ENCODE measurements at regions not wholly inside any gene's neighbourhood (a gene's known extent, or its start where the extent isn't known, plus 50 kb on each side); places are given as distances from the start of the nearest gene placed in this dataset.

DNA sequence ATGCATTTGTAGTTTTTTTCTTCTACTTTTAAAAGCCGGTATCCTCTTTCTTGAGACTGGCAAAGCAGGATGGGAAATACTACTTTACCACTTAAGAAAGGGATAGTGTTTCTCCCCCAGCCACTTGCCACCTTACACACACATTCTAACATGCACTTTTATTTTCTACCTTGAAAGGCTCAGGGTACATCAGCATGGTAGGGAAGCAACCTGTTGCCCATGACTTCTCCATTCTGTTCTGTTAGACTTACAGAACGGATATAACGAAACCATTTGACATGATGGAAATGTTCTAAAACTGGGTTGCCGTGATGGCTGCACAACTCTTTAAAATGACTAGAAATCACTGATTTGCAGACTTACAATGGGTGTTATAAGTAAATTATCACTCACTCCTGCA lies 405.5 kb downstream of the SHQ1 start:
- no peak overlapping the region for H3K4me3 ChIP-seq (ENCODE audit: insufficient read depth, low read depth, low read length)
- no peak overlapping the region for H3K27ac ChIP-seq (ENCODE audit: insufficient read depth, low read depth, low read length, poor library complexity, severe bottlenecking)
- H3K4me1 ChIP-seq (ENCODE audit: control insufficient read depth, insufficient read depth, low read length): peaks cover 10% of the 10 kb centered on the region
- WGBS, 2 experiments: 97 to 98% methylated on average over 4 of the region's 4 CpGs
- peaks cover 3% of the 10 kb centered on the region for H3K36me3 ChIP-seq (ENCODE audit: control insufficient read depth, insufficient read depth, low read length)
- peaks cover 5% of the 10 kb centered on the region for H3K27me3 ChIP-seq (ENCODE audit: control insufficient read depth, insufficient read depth, low read length, poor library complexity, severe bottlenecking)
- H3K9me3 ChIP-seq (ENCODE audit: control insufficient read depth, low read length): no peaks in the 10 kb centered on the region

DNA sequence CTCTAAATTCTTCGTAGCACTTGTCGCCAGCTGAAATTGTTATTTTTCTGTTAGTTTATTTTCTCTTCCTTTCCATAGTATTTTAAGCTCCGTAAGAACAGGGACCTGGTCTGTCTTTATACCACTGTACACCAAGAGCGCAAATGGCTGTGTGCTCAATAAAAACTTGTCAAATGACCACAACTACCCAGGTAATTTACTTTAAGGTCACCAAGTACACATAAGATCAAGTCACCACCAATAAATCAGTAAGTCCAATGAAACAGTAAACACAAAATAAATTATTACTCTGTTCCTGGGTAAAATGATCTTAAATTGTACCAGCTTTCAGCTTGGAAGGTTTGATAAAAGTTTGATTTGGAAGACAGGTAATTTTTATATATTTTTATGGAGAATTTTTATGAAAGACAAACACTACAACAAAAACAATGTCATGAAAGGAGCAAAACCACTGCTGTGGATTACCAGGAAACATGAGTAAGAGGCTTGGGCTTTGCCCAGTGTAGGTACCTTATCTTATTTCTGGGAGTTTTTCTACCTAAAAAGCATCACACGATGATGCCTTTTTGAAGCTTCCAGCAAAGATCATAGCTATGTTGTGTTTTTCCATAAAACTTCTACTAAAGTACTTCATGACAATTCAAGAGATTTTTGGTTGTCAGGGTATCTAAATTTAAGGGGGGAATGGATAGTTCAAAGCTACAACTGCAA lies 406.8 kb downstream of the SHQ1 start:
- WGBS, 2 experiments: 78 to 96% methylated on average over 4 to 5 of the region's 5 CpGs
- Histone ChIP-seq H3K27me3 (ENCODE audit: control insufficient read depth, insufficient read depth, low read length, poor library complexity, severe bottlenecking) (no peaks in the 10 kb centered on the region), H3K4me1 (ENCODE audit: control insufficient read depth, insufficient read depth, low read length) (peaks cover 10% of the 10 kb centered on the region), H3K9me3 (ENCODE audit: control insufficient read depth, low read length) (no peaks in the 10 kb centered on the region), H3K27ac (ENCODE audit: insufficient read depth, low read depth, low read length, poor library complexity, severe bottlenecking) (no peak overlapping the region), H3K36me3 (ENCODE audit: control insufficient read depth, insufficient read depth, low read length) (peaks cover 3% of the 10 kb centered on the region), H3K4me3 (ENCODE audit: insufficient read depth, low read depth, low read length) (no peak overlapping the region)

GRCh38 chr3:72440491-72440890 lies 407.8 kb downstream of the SHQ1 start:
- 92 to 98% methylated on average over 4 of the region's 4 CpGs for whole genome bisulfite sequencing, 2 experiments

DNA sequence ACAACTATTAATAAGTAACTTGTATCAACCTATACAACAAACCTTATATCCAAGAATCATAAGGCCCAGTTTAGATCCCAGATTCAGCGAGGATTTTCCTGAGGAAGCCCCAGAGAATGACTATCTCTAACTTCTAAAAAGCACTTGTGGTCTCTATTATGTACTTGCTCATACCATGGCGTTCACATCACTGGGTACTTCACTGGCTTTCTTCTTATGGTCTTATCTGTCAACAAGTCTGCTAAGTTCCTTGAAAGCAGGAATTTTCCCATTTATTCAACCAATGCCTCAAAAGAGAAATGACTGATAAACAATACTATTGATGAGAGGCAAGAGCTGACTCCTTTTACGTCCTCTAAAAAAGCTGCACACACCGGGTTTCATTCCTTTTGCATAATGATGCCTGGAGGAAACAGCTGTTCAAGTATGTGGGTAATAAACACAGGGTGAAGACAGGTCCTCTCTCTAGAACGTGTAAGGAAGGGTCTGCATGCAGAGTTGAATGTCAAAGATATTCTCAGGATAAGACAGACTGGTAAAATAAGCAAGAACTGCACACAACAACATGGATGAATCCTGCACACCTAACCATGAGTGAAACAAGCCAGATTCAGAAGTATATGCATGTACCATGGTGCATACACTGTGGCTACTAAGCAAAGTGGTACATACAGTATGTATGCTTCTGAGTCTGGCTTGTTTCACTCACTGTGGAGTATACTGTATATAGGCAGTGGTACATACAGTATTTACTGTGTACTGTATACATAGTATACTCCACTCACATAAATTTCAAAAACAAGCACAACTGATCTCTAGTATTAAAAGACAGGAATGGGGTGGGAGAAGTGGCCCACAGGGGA lies 408.7 kb downstream of the SHQ1 start:
- H3K9me3 ChIP-seq (ENCODE audit: control insufficient read depth, low read length): no peaks in the 10 kb centered on the region
- no peaks in the 10 kb centered on the region for H3K27me3 ChIP-seq (ENCODE audit: control insufficient read depth, insufficient read depth, low read length, poor library complexity, severe bottlenecking)
- H3K27ac ChIP-seq (ENCODE audit: insufficient read depth, low read depth, low read length, poor library complexity, severe bottlenecking): no peak overlapping the region
- H3K36me3 ChIP-seq (ENCODE audit: control insufficient read depth, insufficient read depth, low read length): peaks cover 3% of the 10 kb centered on the region
- no peak overlapping the region for H3K4me3 ChIP-seq (ENCODE audit: insufficient read depth, low read depth, low read length)
- H3K4me1 ChIP-seq (ENCODE audit: control insufficient read depth, insufficient read depth, low read length): no peaks in the 10 kb centered on the region
- 90 to 92% methylated on average over 5 of the region's 5 CpGs for WGBS, 2 experiments

More at GRCh38 chr3:72440491-72440890, 407.8 kb downstream of the SHQ1 start:
- Histone ChIP-seq H3K4me1 (ENCODE audit: control insufficient read depth, insufficient read depth, low read length) (peaks cover 6% of the 10 kb centered on the region), H3K27ac (ENCODE audit: insufficient read depth, low read depth, low read length, poor library complexity, severe bottlenecking) (no peak overlapping the region), H3K36me3 (ENCODE audit: control insufficient read depth, insufficient read depth, low read length) (peaks cover 3% of the 10 kb centered on the region), H3K4me3 (ENCODE audit: insufficient read depth, low read depth, low read length) (no peak overlapping the region), H3K9me3 (ENCODE audit: control insufficient read depth, low read length) (no peaks in the 10 kb centered on the region), H3K27me3 (ENCODE audit: control insufficient read depth, insufficient read depth, low read length, poor library complexity, severe bottlenecking) (no peaks in the 10 kb centered on the region)

- 95% methylated on average over 4 of the region's 5 CpGs for WGBS, 2 experiments
- Histone ChIP-seq H3K4me1 (ENCODE audit: control insufficient read depth, insufficient read depth, low read length) (no peaks in the 10 kb centered on the region), H3K4me3 (ENCODE audit: insufficient read depth, low read depth, low read length) (no peak overlapping the region), H3K27ac (ENCODE audit: insufficient read depth, low read depth, low read length, poor library complexity, severe bottlenecking) (no peak overlapping the region), H3K9me3 (ENCODE audit: control insufficient read depth, low read length) (no peaks in the 10 kb centered on the region), H3K27me3 (ENCODE audit: control insufficient read depth, insufficient read depth, low read length, poor library complexity, severe bottlenecking) (no peaks in the 10 kb centered on the region), H3K36me3 (ENCODE audit: control insufficient read depth, insufficient read depth, low read length) (peaks cover 3% of the 10 kb centered on the region)
These were observed 410.4 kb downstream of the SHQ1 start for GRCh38 chr3:72437661-72438406.

GRCh38 chr3:72436863-72437592 lies 411.2 kb downstream of the SHQ1 start:
- H3K9me3 ChIP-seq (ENCODE audit: control insufficient read depth, low read length): no peaks in the 10 kb centered on the region
- no peak overlapping the region for H3K4me3 ChIP-seq (ENCODE audit: insufficient read depth, low read depth, low read length)
- WGBS, 2 experiments: 78 to 80% methylated on average over 7 of the region's 7 CpGs
- H3K27me3 ChIP-seq (ENCODE audit: control insufficient read depth, insufficient read depth, low read length, poor library complexity, severe bottlenecking): no peaks in the 10 kb centered on the region
- peaks cover 3% of the 10 kb centered on the region for H3K36me3 ChIP-seq (ENCODE audit: control insufficient read depth, insufficient read depth, low read length)
- no peaks in the 10 kb centered on the region for H3K4me1 ChIP-seq (ENCODE audit: control insufficient read depth, insufficient read depth, low read length)
- no peak overlapping the region for H3K27ac ChIP-seq (ENCODE audit: insufficient read depth, low read depth, low read length, poor library complexity, severe bottlenecking)

DNA sequence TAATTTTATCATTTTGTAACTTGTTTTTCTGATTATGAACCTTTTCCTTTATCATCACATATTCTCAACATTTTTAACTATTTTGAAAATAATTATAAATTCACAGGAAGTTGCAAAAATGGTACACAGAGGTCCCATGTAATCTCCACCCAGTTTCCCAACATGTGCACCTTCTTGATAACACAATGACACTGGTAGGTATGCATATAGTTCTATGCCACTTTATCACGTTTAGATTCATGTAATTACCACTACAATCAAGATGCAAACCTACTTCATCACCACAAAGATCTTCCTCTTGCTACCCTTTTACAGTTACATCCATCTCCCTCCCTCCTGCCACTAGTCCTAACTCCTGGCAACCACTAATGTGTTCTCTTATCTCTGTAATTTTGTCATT lies 413.9 kb downstream of the SHQ1 start:
- WGBS, 2 experiments: 76 to 89% methylated on average over 1 of the region's 1 CpG
- Histone ChIP-seq H3K36me3 (ENCODE audit: control insufficient read depth, insufficient read depth, low read length) (peaks cover under 1% of the 10 kb centered on the region), H3K4me3 (ENCODE audit: insufficient read depth, low read depth, low read length) (no peak overlapping the region)

GRCh38 chr3:72432246-72432645 lies 416.0 kb downstream of the SHQ1 start:
- Histone ChIP-seq H3K9me3 (ENCODE audit: control insufficient read depth, low read length) (no peaks in the 10 kb centered on the region), H3K4me3 (ENCODE audit: insufficient read depth, low read depth, low read length) (no peak overlapping the region), H3K4me1 (ENCODE audit: control insufficient read depth, insufficient read depth, low read length) (no peaks in the 10 kb centered on the region), H3K27ac (ENCODE audit: insufficient read depth, low read depth, low read length, poor library complexity, severe bottlenecking) (no peak overlapping the region), H3K36me3 (ENCODE audit: control insufficient read depth, insufficient read depth, low read length) (no peaks in the 10 kb centered on the region), H3K27me3 (ENCODE audit: control insufficient read depth, insufficient read depth, low read length, poor library complexity, severe bottlenecking) (no peaks in the 10 kb centered on the region)
- 96 to 98% methylated on average over 7 of the region's 7 CpGs for WGBS, 2 experiments

More for the DNA sequence above, 413.9 kb downstream of the SHQ1 start:
- H3K27me3 ChIP-seq (ENCODE audit: control insufficient read depth, insufficient read depth, low read length, poor library complexity, severe bottlenecking): no peaks in the 10 kb centered on the region
- no peaks in the 10 kb centered on the region for H3K9me3 ChIP-seq (ENCODE audit: control insufficient read depth, low read length)
- no peak overlapping the region for H3K27ac ChIP-seq (ENCODE audit: insufficient read depth, low read depth, low read length, poor library complexity, severe bottlenecking)
- no peaks in the 10 kb centered on the region for H3K4me1 ChIP-seq (ENCODE audit: control insufficient read depth, insufficient read depth, low read length)

- Histone ChIP-seq H3K4me3 (ENCODE audit: insufficient read depth, low read depth, low read length) (no peak overlapping the region), H3K36me3 (ENCODE audit: control insufficient read depth, insufficient read depth, low read length) (no peaks in the 10 kb centered on the region), H3K27me3 (ENCODE audit: control insufficient read depth, insufficient read depth, low read length, poor library complexity, severe bottlenecking) (no peaks in the 10 kb centered on the region), H3K9me3 (ENCODE audit: control insufficient read depth, low read length) (no peaks in the 10 kb centered on the region), H3K4me1 (ENCODE audit: control insufficient read depth, insufficient read depth, low read length) (no peaks in the 10 kb centered on the region), H3K27ac (ENCODE audit: insufficient read depth, low read depth, low read length, poor library complexity, severe bottlenecking) (no peak overlapping the region)
- WGBS, 2 experiments: 69 to 73% methylated on average over 4 of the region's 4 CpGs
These were observed 418.5 kb downstream of the SHQ1 start for GRCh38 chr3:72429589-72430353.
